Skeletal muscle cell (primary cell): ENCODE measurements at regions not wholly inside any gene's neighbourhood (a gene's known extent, or its start where the extent isn't known, plus 50 kb on each side); places are given as distances from the start of the nearest gene placed in this dataset.

Source experiments
- DNase-seq: peaks from one replicate; pipeline ENCODE4 v3.0.0-alpha.2; 2010; ENCODE audit warnings: low read depth
- H3K4me3 ChIP-seq: 2 replicates; pipeline ENCODE4 v1.5.1; 2011; ENCODE audit warnings: low read depth, mild to moderate bottlenecking, control low read depth, low read length, moderate library complexity

DNA sequence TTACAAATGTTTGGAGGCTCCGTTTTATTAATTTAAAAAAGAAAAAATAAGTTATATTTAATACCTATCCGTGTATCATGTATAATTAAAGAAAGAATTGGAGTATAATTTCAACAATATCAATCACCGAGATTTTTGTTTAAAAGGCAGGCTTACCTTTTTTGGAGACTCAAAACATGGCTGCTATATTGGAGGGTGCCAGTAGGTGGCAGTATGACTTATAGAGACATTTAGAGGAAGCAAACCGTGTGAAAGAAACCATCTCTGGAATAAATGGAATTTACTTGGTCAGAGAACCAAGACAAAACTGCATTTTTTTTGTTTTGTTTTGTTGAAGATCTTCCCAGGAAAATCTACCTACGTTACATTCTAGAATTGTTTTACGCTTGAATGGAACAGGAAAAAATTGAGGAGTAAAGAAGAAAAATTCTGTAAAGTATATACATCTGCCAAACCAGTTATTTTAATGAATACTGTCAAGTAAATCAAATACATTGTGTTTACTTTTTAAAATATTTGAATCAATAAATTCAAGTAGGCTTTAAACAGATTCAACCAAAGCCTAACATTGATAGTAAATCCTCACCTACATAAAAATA is 802.6 kb upstream of the ALCAM start:
- DNase-seq: no peak
- H3K4me3 ChIP-seq: no peak overlapping the region

DNA sequence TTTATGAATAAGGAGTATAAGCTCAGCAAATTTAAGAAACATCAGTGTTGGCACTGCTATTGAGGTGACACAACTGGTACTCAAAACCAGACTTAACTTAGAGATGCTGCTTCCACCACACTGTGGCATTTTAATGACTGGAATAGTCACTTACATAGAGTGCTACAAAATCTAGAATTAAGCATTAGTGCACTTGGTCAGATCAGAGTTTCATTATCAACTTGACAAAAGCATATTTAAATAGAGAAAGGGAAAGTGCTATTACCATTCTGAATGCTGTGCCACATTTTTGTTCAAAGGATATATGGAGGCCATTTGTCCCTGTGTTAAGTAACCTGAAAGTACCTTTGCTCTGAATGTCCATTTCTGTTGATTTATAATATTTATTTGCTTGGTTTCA is 800.7 kb upstream of the ALCAM start:
- no peak for DNase-seq
- H3K4me3 ChIP-seq: no peak overlapping the region

DNA sequence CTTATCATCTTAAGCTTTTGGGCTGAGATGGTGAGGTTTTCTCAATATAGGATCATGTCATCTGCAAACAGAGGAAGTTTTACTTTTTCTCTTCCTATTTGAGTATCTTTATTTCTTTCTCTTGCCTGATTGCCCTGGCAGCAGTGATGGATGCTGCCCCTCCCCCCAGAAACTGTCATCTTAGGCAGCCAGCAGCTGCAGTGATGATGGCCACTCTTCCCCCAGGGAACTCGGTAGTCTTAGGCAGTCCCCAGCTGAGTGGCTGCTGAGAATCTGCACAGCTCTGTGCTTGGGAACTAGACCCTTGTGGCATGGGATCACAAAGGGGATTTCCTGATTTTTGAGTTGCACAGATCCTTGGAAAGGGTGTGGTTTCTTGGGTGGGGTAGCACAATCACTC is 791.1 kb upstream of the ALCAM start:
- DNase-seq: no peak
- no peak overlapping the region for H3K4me3 ChIP-seq

DNA sequence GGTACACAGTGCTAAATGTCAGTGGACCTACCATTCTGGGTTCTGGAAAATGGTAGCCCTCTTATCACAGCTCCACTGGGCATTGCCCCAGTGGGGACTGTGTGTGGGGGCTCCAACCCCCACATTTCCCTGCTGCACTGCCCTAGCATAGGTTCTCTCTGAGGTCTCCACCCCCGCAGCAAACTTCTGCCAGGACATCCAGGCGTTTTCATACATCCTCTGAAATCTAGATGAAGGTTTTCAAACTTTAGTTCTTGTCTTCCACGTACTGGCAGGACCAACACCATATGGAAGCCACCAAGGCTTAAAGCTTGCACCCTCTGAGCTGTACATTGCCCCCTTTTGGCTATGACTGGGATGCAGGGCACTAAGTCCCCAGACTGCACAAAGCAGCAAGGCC is 788.2 kb upstream of the ALCAM start:
- DNase-seq: no peak
- H3K4me3 ChIP-seq: no peak overlapping the region

DNA sequence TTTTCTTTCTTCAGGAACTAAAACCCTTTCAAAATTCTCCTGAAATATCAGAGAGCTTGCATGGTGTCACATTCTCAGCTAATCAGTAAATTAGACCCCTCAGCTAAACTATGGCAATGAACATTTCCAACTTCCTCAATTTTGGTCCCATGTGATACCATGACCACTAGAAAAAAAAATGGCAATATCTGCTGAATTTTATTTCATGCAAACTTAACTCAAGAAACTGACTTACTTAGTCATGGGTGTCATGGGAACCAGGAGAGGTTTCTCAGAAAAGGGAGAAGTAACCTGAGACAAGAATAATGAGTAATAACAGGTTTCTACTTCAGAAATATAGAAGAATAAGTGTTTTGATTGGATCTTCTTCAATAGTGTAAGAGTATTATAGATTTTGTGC is 784.6 kb upstream of the ALCAM start:
- DNase-seq: no peak
- H3K4me3 ChIP-seq: no peak overlapping the region

DNA sequence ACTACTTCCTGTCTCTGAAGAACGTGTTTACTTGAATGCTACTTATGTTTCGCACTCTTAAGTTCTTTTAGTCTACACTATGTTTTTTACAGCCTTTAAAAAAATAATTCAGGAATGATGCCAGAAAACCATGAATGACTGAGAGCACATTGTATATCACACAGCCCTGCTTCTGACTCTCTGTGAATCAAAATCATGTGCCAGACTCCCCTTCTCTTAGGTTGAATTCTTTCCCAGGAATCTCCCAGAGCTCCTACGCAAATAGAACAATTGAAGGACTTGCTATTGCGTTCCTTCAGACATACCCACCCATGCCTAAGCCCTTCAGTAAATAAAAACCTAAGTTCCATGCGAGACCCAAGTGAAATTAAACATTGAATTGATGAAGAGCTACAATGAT is 782.0 kb upstream of the ALCAM start:
- no peak for DNase-seq
- no peak overlapping the region for H3K4me3 ChIP-seq

DNA sequence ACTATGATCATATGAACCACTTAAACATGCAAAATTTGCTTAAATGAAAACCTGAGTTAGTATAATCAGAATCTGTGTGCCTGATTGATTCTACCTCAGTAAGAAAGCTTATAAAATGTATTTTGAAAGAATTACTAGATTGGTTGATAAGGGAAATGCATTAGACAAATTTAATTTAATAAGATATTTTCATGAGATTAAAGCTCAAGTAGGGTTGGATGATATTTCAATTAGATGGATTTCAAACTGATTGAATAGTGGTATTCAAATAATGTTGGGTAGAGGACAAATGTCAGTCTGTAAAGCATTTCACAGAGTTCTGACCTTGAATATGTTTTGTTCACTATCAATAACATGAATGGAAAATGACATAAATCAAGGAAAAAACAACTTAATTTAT is 780.4 kb upstream of the ALCAM start:
- DNase-seq: no peak
- H3K4me3 ChIP-seq: no peak overlapping the region

DNA sequence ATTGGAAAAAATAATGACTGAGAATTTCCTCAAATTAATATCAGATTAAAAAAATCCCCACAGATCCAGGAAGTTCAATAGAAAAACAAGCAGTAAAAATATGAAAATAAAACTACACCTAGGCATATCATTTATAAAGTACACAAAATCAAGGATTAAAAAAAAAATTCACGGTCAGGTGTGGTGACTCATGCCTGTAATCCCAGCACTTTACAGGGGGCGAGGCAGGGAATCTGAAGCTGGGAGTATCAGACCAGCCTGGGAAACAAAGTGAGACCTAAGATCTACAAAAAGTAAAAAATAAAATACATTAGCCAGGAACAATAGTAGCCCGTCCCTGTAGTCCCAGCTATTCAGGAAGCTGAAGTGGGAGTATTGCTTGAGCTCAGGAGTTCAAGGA is 778.3 kb upstream of the ALCAM start:
- no peak overlapping the region for H3K4me3 ChIP-seq
- no peak for DNase-seq

DNA sequence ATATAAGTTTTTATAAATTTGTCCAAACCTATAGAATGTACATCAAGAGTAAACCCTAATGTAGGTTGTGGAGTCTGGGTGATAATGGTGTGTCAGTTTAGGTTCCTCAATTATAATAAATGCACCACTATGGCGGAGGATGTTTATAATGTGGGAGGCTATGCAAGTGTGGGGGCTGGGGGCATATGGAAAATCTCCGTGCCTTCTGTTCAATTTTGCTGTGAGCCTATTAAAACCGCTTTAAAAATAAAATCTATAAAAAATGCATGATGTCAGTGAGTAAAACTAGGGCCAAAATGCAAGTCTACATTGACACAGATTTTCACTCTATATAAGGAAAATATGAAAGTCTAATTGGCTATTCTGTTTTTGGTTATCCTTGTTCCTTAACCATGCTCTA is 774.9 kb upstream of the ALCAM start:
- no peak overlapping the region for H3K4me3 ChIP-seq
- DNase-seq: no peak

DNA sequence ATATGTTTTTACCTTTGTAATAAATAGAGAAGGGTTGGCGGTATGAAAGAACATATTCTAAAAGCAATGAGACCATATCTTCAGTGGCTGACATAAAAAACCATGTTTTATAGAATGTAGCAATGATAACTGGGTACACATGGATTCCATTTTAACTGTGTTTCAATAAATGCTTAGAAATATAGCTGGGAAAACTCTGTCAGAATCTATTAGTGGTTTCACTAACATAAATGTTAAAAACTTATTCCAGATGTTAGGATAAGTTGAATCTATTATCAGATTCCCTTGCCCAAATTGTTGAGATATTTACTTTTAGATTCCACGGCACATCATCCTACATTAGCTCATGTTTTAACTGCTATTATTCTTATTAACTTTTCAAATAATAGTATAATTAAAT is 772.2 kb upstream of the ALCAM start:
- no peak overlapping the region for H3K4me3 ChIP-seq
- DNase-seq: no peak

DNA sequence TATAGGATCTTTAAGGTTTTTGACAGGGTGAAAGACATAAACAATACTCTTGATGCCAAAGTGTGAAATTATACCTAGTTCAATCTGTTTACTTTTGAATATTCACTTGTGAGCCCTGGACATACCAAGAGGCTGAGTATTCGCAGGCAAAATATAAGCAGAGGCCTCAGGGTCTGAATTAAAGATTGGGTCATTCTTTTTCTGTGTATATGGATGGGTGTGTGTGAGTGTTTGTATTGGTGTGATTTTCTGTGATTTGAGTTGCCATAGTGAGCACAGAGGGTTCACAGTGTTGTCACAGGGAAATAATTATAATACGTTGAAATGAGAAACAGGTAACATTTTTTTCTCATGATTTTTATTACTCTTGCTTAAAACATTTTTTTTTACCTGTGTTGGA is 770.7 kb upstream of the ALCAM start:
- no peak overlapping the region for H3K4me3 ChIP-seq
- no peak for DNase-seq

DNA sequence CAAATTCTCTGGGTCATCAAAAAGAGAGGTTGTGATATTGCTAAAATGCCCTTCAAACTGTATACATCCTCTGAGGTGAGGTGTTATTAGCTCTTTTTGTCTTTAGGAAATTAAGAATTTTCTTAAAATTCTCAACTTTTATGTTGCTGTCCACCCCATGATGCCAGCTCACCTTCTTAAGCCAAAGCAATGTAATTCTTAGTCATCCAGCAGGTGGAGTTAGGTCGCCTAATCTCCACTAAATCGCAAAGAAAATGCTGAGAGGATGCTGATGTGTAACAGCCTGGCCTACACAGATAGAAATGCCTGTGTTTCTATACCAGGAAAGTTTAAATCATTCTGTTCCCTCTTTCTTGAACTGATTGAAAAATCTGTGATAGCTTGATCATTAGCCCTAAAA is 770.2 kb upstream of the ALCAM start:
- DNase-seq: peak; percentile 12
- no peak overlapping the region for H3K4me3 ChIP-seq

DNA sequence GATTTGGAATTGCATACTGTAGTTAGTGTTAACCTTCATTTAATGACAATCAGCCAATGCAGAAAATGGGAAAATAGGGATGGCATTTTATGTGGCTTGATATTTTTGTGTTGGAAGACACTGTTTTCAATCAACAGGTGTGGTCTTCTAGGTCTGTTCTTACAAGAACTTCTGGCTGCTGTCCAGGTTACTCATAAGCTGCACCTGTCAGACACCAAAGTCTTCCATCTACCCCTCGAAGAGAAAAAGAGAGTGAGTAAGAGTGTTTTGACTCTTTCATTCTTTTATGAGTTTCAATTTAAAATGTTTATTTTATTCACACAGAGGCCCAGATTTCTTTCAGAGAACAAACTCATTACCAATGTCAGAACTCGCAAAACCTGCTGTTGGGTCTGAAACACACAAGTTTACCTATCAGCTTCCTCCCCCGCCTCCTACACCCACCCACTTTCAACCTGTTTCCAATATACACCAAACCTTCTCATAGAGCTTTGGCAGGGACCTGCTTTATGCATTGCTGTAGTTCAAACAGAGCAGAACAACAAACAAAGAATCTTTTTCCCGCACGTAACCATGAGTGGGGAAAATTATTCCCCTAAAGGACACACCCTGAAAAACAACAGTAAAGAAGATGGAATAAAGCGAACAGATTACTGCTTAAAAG is 767.7 kb upstream of the ALCAM start:
- DNase-seq: no peak
- no peak overlapping the region for H3K4me3 ChIP-seq

DNA sequence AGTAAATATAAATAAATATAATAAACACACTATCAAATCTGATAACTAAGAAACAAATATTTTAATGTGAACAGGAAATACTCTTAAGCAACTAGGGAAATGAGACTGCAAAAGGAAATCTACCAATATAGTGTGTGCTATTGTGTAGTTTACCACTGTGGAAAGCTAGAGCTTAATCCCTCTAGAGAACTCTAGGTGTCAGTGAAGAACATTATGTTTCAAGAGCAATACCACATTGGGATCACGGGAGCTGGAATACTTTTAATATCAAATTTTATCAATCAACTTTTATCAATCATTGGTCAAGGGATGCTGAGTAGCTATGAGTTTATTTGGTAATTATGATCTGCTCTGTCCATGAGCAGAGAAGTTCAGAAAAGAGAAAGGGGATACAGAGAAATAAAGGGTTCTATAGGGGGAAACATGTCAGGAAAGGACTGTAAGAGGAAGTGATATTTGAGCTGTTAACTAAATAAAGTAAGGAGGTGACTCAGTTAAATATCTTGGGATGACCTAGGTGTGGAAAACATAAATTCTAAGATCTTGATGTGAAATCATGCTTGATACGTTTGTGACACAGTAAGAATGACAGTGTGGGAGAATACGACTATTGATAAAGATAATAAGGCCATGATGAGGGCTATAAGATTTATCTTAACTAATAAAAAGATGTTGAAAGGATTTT is 762.2 kb upstream of the ALCAM start:
- no peak for DNase-seq
- H3K4me3 ChIP-seq: no peak overlapping the region

DNA sequence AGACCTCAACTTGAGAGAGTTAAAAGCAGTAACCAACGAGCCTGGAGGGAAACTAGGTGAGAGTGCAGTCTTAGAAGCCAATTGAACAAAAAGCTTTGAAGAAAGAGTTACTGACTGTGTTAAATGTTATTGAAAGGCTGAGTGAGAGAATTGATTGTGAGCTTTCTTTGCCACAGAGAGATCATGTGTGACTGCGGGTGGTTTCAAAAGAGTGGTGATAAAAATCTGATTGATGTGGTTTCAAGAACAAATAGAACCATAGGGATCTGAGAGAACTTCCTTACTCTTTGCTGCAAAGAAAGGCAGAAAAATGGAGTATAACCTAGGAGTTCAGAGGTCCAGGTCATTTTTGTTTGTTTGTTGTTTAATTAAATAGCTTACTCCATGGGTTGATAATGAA is 759.9 kb upstream of the ALCAM start:
- no peak for DNase-seq
- H3K4me3 ChIP-seq: no peak overlapping the region

DNA sequence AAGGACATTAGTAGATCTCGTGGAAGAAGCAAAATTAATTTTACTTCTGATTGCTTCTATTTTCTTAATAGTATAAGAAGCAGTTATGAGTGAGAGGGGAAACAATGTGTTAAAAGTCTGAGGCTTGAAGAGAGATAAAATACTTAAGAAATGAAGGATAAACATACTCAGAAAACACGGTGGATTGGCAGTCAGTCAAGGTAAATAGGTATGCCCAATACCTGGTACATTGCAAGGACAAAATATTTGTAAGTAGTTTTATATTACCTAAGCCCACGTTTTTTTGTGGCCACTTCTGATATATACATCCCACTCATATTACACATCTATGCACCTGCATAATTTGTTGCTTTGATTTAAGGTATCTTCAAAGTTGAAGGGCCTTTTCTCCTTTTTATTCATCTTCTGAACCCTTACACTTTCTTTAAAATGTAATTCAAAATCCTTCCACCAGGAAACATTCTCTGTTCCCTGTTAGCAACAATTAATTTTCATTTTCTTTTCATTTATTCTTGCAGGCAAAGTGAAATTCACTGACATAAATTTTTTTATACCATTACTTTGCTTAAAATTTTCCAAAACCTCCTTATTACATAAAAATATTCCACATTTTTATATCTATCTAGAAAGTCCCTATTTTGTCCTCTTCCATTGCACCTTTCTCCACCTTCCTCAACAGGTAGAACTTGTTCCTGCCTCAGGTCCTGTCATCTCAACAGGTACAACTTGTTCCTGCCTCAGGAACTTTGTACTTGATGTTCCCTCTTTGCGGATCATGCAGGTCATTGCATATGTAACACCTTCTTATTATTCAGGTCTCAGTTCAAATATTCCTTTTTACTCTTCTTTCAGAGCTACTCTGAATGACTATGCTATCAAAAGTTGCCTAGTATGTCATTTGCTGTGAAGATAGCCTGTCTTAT is 755.7 kb upstream of the ALCAM start:
- no peak for DNase-seq
- H3K4me3 ChIP-seq: no peak overlapping the region

DNA sequence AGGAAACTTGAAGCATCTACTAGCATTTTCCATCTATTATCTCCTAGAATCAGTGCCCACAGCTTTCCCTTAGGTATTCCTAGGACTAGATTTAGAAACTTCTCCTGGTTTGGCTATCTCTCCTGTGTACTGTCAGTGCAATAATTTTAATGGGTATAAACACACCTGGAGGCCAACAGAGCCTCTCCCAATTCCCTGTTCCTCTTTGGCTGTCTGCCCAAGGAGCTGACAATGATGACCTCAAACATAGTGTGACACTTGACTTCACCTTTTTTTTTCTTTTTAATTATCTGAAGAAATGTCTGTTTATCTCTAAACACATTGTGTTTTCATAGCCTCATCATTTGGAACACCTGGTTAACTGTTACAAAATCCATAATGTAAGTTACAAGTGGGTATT is 754.5 kb upstream of the ALCAM start:
- no peak overlapping the region for H3K4me3 ChIP-seq
- no peak for DNase-seq

DNA sequence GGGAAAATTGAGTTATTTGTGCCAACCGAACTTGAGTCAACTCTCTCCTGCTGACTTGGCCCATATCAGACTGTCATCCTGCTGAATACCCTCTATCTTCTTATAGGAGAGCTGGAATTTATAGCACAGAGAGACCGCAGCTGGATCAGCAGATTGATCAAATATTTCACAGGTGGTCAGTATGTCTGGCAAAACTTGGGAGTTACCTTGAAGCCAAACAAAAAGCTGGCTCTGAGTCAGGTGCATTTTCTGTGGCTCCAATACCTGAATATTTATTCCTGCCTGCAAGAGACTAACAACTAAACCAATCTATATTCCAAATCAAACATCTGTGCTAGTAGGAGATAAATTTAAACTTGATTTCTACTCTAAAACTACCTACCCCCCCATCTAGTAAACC is 752.1 kb upstream of the ALCAM start:
- no peak for DNase-seq
- no peak overlapping the region for H3K4me3 ChIP-seq

DNA sequence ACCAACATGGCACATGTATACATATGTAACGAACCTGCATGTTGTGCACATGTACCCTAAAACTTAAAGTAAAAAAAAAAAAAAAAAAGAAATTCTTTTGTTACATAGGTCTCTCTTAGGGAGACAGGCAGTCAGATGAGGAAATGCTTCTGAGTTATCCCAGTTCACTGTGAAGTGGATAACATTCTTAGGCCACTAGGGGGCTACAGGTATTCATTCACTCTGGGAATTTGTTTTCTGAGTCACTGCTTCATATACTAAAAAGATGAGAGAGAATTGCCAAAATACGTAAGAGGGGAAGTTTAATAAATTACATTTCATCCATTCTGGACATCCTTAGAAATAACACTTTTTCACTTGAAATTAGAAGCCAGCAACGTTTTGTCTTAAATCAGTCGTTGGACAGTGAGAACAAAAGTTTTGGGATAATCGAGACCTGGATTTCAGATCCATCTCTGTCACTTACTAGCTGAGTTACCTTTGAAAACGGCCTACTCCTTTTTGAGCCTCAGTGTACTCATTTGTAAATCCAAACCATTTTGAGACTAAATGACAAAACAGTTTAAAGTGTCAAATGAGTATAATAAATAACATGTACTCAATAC is 738.4 kb upstream of the ALCAM start:
- DNase-seq: peak; percentile 28
- H3K4me3 ChIP-seq: no peak overlapping the region

DNA sequence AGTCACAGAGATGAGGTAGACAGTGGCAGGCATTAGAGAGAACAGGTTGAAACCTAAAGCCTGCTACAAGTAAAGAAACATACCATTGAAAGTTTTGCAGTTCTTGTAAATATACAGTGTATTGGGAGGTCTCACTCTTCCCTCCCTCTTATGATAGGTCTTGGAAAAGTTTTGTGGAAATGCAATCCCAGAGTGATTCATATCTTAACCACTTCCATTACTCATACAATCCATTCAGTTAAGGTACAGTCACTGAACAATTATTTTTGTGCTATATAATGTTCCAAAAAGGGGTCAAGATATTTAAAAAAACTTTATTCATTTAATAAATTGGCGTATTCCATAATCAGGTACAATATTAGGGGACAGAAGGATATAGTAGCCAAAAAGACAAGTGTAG is 737.7 kb upstream of the ALCAM start:
- H3K4me3 ChIP-seq: no peak overlapping the region
- DNase-seq: peak; percentile 53
